GM18517 (cell line): ENCODE measurements at regions not wholly inside any gene's neighbourhood (a gene's known extent, or its start where the extent isn't known, plus 50 kb on each side); places are given as distances from the start of the nearest gene placed in this dataset.
"Not testable (repeated sequence)": the region's sequence is repeated elsewhere in the genome, so short reads cannot be mapped to it uniquely, and the experiment has no call there.

Source experiments
- ATAC-seq: cut with Tn5 transposase; IDR thresholded peaks from one replicate; pipeline ENCODE4 v1.9.1; 2021; ENCODE audit warnings: mild to moderate bottlenecking, moderate library complexity; ENCODE audit not compliant: unreplicated experiment

- ATAC-seq, result no peak
Measured at GRCh38 chr5:128711216-128711615, 173.2 kb upstream of the FBN2 start.

GRCh38 chr5:128714551-128714950, 176.5 kb upstream of the FBN2 start:
- no peak for ATAC-seq

GRCh38 chr5:128722551-128722950, 184.5 kb upstream of the FBN2 start:
- no peak for ATAC-seq

DNA sequence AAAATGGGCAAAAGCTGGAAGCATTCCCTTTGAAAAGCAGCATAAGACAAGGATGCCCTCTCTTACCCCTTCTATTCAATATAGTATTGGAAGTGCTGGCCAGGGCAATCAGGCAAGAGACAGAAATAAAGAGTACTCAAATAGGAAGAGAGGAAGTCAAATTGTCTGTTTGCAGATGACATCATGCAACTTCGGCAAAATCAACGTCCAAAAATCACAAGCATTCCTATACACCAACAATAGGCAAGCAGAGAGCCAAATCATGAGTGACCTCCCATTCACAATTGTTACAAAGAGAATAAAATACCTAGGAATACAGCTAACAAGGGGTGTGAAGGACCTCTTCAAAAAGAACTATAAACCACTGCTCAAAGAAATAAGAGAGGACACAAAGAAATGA, 192.0 kb upstream of the FBN2 start:
- not testable (repeated sequence) for ATAC-seq

GRCh38 chr5:128735656-128736055, 197.6 kb upstream of the FBN2 start:
- ATAC-seq, result not testable (repeated sequence)

GRCh38 chr5:128736553-128736952, 198.5 kb upstream of the FBN2 start:
- ATAC-seq, result no peak

- ATAC-seq, result no peak
Measured at GRCh38 chr5:128749136-128749898, 211.3 kb upstream of the FBN2 start.

- no peak for ATAC-seq
Measured at GRCh38 chr5:128750155-128750554, 212.1 kb upstream of the FBN2 start.

GRCh38 chr5:128757196-128757959, 207.9 kb upstream of the SLC27A6 start:
- ATAC-seq, result no peak

- ATAC-seq, result no peak
Measured at GRCh38 chr5:128762661-128763306, 202.5 kb upstream of the SLC27A6 start.

DNA sequence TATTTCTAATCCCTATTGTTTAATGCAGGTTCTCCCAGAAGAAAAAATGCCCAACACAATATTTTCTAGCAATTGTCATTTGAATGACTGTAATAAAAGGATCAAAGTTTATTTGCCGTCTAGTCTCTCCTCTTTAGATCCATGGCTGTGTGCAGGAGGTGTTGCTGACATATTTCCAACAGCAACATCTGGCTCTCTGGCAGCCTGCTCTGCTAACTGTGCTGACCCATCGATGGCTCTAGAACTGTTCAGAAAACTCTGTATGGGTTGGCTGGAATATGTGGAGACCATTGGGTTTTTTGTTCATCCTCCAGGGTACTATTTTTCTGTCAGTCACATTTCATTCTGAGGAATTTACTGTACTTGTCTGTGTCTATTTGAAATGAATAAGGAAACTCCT, 202.0 kb upstream of the SLC27A6 start:
- ATAC-seq, result no peak

DNA sequence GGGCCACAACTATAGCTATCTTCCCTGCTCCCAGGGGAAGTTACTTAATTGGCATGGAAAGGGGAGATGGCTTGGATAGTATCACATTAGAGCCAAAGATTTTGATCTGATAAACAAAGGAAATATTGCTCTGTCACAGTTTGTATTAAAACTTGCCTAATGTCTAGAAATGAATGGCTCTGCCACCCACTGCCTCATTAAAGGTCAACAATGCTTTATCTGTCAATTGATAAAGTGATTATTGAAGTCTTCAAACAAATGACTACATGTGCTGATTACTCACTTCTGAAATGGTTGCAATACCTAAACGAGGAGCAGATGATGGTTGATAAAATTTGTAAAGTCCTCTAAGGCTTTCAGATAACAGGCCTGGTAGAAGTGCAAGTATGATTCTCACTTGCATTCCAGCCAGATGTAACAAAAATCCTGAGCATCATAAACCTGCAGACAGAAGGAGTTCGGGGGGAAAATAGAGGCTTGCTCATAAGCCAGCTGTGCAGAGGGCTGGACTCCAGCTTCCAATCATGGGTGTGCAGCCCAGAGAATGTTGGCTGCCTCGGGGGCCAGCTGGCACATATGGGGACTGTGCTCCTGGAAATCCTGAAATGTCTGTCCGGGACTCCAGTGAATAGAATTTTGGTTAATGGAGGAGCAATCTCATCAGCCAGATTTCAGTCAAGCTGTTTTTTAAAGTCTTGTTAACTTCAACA, 200.5 kb upstream of the SLC27A6 start:
- ATAC-seq, result no peak

DNA sequence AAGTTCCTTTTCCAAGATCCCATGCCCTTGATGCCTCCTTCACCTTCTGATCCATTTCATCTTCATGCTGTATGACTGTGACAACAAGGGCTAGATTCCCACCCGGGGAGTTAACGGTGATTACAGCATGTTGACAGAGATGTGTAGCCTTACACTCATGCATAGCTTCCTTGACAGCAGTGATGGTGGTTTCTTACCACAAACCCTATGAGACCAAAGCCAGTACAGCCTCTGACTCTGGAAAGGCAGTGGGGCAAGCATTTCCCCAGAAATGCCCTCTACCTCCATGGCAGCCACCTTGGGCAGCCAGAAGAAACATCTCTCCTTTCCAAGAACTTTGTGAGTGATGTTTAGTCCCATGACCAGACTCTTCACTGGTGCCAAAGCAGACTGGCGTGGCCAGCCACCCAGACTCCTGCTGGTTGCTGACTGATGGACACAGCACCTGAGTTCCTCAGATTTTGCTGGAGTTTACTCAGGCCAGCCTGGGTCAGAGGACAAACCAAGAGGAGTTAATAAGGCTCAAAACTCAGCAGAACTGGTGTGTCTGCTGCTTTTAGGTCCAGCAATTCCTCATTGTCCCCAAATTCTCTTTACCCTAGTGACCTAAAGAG, 199.7 kb upstream of the SLC27A6 start:
- no peak for ATAC-seq

DNA sequence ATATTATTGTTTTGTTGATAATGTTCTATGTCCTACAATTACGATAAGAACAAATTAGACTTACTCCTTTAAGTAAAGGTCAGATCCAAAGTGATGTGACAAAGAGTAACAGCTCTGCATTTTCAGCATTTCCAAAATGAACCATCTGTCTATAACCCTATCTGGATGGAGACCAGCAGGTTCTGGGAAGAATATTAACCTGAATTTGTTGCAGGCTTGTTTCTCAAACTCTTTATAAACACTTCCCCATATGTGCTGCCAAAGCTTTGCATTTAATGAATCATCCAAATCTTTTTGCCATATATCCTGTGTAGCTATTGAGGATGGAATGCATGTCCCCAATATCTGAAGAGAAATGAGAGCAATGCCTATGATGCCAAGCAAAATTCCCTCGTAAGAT, 198.9 kb upstream of the SLC27A6 start:
- ATAC-seq, result no peak

DNA sequence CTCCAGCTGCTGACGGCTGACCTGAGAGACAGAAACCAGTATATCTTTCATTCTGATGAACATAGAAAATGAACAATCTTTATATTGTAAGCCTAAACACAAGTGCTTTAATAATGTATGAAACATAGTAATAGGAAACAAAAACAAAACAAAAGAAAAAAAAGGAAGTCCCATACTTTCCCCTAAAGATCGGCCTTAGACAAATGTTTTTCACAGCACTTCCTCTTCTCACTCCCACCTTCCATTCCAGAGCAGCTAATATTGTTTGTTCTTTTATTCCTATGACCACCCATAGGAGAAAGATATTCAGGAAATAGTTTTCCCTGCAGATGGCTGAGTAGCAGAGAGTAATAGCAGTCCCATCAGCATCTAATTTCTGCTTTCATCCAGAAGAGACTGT, 194.4 kb upstream of the SLC27A6 start:
- no peak for ATAC-seq

- ATAC-seq, result no peak
Measured at GRCh38 chr5:128772356-128772755, 192.9 kb upstream of the SLC27A6 start.

DNA sequence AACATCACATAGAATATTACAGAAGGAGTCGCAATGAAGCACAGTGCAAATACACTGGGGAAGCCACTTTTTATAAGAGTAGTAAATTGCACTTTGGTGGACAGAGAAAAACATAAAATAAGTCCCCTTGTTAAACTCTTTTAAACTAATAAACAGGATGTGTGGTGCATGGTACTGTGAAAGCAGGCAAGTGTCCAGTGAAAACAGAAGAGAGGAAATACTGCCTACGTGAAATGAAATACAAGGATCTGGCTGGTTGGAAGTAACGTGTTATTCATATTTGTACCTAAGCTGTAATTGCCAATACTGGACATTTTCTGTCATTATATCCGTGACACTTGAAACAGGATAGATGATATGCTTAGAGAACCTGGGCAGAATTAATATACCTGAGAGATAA, 191.9 kb upstream of the SLC27A6 start:
- no peak for ATAC-seq

DNA sequence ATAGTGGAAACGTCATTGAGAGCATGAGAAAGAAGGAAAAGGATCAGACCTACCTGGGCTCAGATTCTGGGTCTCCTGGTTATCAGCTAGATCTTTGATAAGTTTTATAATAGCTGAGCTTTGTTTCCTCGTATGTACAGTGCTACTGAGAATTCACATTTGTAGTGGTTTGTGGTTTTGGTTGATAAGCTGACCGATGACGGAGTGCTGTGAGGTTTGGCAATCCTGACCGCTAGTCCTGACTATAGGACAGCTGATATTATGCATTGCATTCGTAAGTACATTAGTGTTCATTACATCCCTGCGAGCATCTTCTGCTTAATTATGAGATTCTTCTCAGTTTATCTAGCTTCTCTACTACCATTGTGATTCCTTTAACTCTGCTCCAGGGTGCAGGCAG, 190.7 kb upstream of the SLC27A6 start:
- ATAC-seq, result no peak

DNA sequence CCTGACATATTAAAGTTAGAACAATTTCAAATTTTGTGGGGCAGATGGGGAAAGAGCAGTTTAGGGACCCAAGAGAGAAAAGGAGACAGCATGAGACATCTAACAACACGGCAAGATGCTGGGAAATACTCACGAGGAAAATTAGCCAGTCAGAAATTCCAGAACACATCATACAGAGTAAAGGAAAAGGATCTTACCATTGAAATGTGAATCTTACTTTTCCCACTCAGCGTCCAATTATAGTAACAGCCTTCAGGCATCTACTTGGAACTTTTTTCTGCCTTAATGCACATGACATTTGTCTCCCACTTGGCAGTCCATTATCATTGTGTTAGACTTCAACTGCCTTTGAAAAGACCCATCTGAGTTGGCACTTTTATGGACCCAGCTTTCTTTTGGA, 189.7 kb upstream of the SLC27A6 start:
- ATAC-seq, result no peak

- peak; percentile 91 for ATAC-seq
Measured at GRCh38 chr5:128777052-128777451, 188.2 kb upstream of the SLC27A6 start.

DNA sequence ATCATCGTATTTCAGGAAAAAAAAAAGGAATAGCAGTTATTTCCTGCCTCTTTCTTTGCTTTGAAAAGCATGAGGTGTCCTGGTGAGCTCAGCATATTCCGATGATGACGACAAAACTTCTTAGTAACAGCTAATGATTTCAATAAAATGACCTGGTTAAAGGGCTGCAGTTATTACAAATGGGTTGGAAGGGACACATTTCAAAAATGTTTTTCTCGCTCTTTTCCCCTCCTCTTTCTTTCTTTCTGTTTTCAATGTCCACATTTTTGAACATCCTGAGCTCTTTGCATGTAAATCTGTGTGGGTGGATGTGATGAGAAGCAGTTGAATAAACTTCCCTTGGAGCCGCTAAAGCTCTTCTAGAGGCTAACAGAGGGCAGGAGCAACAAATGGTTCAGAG, 186.8 kb upstream of the SLC27A6 start:
- ATAC-seq, result no peak
